Activated T-helper 2 cell treated with anti-CD3 and anti-CD28 coated beads, Interferon-gamma antibody, Interleukin-2, Interleukin-4, amounts not matched to agents 10 μg/mL and 5 μg/mL and 100 μg/mL, durations not matched to agents 14 hours and 24 hours and 36 hours (primary cell): ENCODE measurements at regions not wholly inside any gene's neighbourhood (a gene's known extent, or its start where the extent isn't known, plus 50 kb on each side); places are given as distances from the start of the nearest gene placed in this dataset.

Experiments
- DNase-seq: peaks from one replicate; pipeline ENCODE4 v3.0.0; 2021; ENCODE audit warnings: low spot score
- H3K27ac Mint-ChIP-seq: one replicate; pipeline ENCODE4 v1.8.0; 2021; ENCODE audit warnings: mixed read lengths
- H3K27me3 Mint-ChIP-seq: one replicate; pipeline ENCODE4 v1.8.0; 2021; ENCODE audit warnings: low read depth, mixed read lengths
- H3K36me3 Mint-ChIP-seq: one replicate; pipeline ENCODE4 v1.8.0; 2021; ENCODE audit warnings: low read depth, mixed read lengths
- H3K4me1 Mint-ChIP-seq: one replicate; pipeline ENCODE4 v1.8.0; 2021; ENCODE audit warnings: low read depth, mixed read lengths
- H3K4me3 Mint-ChIP-seq: one replicate; pipeline ENCODE4 v1.8.0; 2021; ENCODE audit warnings: low read depth, mild to moderate bottlenecking, moderate library complexity, mixed read lengths
- H3K9me3 Mint-ChIP-seq: one replicate; pipeline ENCODE4 v1.8.0; 2021; ENCODE audit warnings: mixed read lengths
- intact Hi-C: fragments of 100-400 bp; cut with micrococcal nuclease; formaldehyde crosslinking; loops from one replicate; pipeline ENCODE4 v1.15.1; 2023

GRCh38 chr12:102748704-102749103 is 168.3 kb downstream of the PAH start:
- H3K4me1 Mint-ChIP-seq = no peaks in the 10 kb centered on the region
- H3K4me3 Mint-ChIP-seq = no peak overlapping the region
- intact Hi-C loops = loop anchor here (10.0 kb wide), 1 partner anchor 264 kb away; the partner anchor contains the start of gene IGF1
- no peaks in the 10 kb centered on the region for H3K36me3 Mint-ChIP-seq
- no peaks in the 10 kb centered on the region for H3K9me3 Mint-ChIP-seq
- H3K27ac Mint-ChIP-seq = no peak overlapping the region
- H3K27me3 Mint-ChIP-seq = no peaks in the 10 kb centered on the region
- DNase-seq = no peak

DNA sequence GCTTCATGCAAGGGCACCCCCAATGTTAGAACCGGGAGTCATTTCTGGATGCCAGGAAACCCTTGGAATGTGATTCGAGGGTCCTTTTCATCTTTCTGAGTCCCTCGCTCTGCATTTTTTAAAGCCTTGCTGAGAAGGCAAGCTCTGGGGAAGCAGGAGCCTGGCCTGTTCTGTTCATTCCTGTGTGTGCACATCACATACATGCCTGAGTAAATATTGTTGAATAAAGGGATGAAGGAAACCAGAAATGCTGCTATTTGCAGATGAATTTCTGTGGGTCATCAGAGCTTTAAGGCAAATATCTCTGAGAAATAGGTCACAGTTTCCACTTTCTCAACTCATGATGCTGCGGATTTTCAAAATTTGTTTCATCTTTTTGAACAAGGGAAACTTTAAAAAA is 170.1 kb downstream of the PAH start:
- H3K4me1 Mint-ChIP-seq = no peaks in the 10 kb centered on the region
- no peaks in the 10 kb centered on the region for H3K9me3 Mint-ChIP-seq
- no peak for DNase-seq
- intact Hi-C loops = loop anchor here (10.0 kb wide), 1 partner anchor 262 kb away; the partner anchor contains the start of gene IGF1
- no peaks in the 10 kb centered on the region for H3K36me3 Mint-ChIP-seq
- H3K27me3 Mint-ChIP-seq = no peaks in the 10 kb centered on the region
- no peak overlapping the region for H3K4me3 Mint-ChIP-seq
- H3K27ac Mint-ChIP-seq = no peak overlapping the region

DNA sequence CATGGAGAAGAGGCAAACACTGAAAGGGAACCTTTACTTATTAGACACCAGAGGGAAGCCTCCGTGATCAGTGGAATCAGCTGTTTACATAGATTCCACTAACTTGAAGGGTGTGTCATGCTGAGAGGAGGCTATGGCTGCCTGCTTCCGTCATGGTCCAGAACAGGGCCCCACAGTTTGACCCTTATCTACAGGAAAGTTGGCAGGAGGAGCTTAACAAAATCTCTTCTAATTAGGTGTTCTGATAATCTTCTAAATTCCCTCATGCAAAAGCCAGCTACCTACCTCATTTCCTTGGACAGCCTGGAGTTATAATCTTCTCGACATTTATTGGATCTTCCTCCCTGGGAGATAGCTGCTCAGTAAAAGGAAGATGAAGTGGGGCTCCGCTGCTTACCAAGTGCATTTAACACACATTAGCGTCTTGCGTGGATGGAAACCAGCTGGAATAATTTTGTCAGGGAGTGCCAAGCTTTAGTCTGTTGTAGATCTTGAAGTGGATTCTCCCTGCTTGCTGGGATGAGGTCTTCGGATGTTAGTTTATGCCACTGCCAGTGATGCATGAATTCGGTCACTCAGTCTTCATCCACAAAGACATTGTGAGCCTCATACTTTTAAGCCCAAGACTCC is 171.0 kb downstream of the PAH start:
- Mint-ChIP-seq H3K27ac (no peak overlapping the region), H3K4me3 (no peak overlapping the region), H3K9me3 (no peaks in the 10 kb centered on the region), H3K36me3 (no peaks in the 10 kb centered on the region), H3K27me3 (no peaks in the 10 kb centered on the region), H3K4me1 (no peaks in the 10 kb centered on the region)
- intact Hi-C loops = loop anchor here (10.0 kb wide), 1 partner anchor 261 kb away; the partner anchor contains the start of gene IGF1
- DNase-seq = no peak

GRCh38 chr12:102741196-102741595 is 175.8 kb downstream of the PAH start:
- Mint-ChIP-seq H3K4me1 (no peaks in the 10 kb centered on the region), H3K36me3 (no peaks in the 10 kb centered on the region), H3K27me3 (peaks cover 1% of the 10 kb centered on the region), H3K9me3 (no peaks in the 10 kb centered on the region), H3K4me3 (no peak overlapping the region), H3K27ac (no peak overlapping the region)
- intact Hi-C loops = loop anchor here (10.0 kb wide), 1 partner anchor 256 kb away; the partner anchor contains the start of gene IGF1
- DNase-seq = no peak

GRCh38 chr12:102740141-102740955 is 176.7 kb downstream of the PAH start:
- no peak for DNase-seq
- Mint-ChIP-seq H3K27ac (no peak overlapping the region), H3K27me3 (peaks cover 1% of the 10 kb centered on the region), H3K36me3 (no peaks in the 10 kb centered on the region), H3K4me1 (peaks cover under 1% of the 10 kb centered on the region), H3K4me3 (no peak overlapping the region), H3K9me3 (no peaks in the 10 kb centered on the region)
- intact Hi-C loops = loop anchor here (10.0 kb wide), 1 partner anchor 256 kb away; the partner anchor contains the start of gene IGF1

- intact Hi-C loops = no loop called here
- no peak overlapping the region for H3K27ac Mint-ChIP-seq
- DNase-seq = no peak
- no peaks in the 10 kb centered on the region for H3K36me3 Mint-ChIP-seq
- H3K4me1 Mint-ChIP-seq = peaks cover 4% of the 10 kb centered on the region
- H3K9me3 Mint-ChIP-seq = no peaks in the 10 kb centered on the region
- H3K4me3 Mint-ChIP-seq = no peak overlapping the region
- H3K27me3 Mint-ChIP-seq = peaks cover 1% of the 10 kb centered on the region
Observed at GRCh38 chr12:102736328-102736727, 180.7 kb downstream of the PAH start.

DNA sequence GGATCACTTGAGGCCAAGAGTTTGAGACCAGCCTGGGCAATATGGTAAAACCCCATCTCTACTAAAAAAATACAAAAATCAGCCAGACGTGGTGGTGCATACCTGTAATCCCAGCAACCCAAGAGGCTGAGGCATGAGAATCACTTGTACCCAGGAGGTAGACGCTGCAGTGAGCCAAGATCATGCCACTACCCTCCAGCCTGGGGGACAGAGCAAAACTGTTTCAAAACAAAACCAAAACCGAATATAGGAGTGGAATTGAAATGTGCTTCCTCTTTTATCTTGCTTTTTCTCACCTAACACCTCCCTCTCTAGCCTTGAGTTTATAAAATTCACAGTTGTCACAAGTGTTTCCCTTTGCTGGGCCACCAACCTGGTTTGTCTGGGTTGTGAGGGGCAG is 181.9 kb downstream of the PAH start:
- H3K36me3 Mint-ChIP-seq = no peaks in the 10 kb centered on the region
- peaks cover 4% of the 10 kb centered on the region for H3K4me1 Mint-ChIP-seq
- H3K27ac Mint-ChIP-seq = no peak overlapping the region
- H3K9me3 Mint-ChIP-seq = no peaks in the 10 kb centered on the region
- no peak overlapping the region for H3K4me3 Mint-ChIP-seq
- peaks cover 1% of the 10 kb centered on the region for H3K27me3 Mint-ChIP-seq
- DNase-seq = no peak
- intact Hi-C loops = no loop called here

GRCh38 chr12:102730996-102731395 is 186.0 kb downstream of the PAH start:
- H3K27me3 Mint-ChIP-seq = peaks cover 2% of the 10 kb centered on the region
- H3K4me3 Mint-ChIP-seq = no peak overlapping the region
- intact Hi-C loops = no loop called here
- H3K27ac Mint-ChIP-seq = no peak overlapping the region
- no peaks in the 10 kb centered on the region for H3K9me3 Mint-ChIP-seq
- no peaks in the 10 kb centered on the region for H3K36me3 Mint-ChIP-seq
- no peak for DNase-seq
- H3K4me1 Mint-ChIP-seq = peaks cover 18% of the 10 kb centered on the region

DNA sequence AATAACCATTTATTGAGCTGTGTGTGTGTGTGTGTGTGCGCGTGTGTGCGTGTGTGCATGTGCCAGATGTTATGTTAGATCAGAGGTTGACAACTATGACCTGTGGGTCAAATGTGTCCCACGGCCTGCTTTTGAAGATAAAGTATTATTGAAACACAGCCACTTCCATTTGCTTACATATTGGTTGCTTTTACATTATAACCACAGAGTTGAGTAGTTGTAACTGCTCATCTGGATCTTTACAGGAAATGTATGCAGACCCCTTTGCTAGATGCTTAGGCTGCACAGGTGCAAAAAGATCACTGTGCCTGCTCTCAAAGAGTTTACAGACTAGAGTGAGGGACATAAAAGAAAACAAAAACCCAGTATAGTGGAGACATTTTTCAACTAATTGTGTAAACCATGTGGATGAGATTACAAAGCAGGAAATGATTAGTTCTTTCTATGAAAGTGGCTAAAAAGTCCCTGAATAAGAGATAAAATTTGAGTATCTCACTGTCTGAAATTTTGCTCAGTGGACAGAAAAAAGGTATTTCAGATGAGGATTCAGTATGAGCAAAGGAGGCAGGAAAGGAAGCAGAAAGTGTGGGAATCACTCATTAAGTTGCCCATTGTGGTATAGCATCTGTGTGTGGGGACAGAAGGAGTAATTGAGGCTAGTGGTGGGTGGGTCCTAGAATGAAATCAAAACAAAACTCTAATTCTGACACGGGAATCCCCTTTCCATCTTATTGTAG is 188.4 kb downstream of the PAH start:
- H3K4me1 Mint-ChIP-seq = peaks cover 14% of the 10 kb centered on the region
- no peaks in the 10 kb centered on the region for H3K9me3 Mint-ChIP-seq
- DNase-seq = no peak
- H3K27ac Mint-ChIP-seq = peak overlapping the region; percentile 36
- intact Hi-C loops = loop anchor here (1.0 kb wide), 2 partner anchors 531 to 669 kb away; partner anchors contain the start of gene PMCH
- no peak overlapping the region for H3K4me3 Mint-ChIP-seq
- peaks cover 4% of the 10 kb centered on the region for H3K27me3 Mint-ChIP-seq
- H3K36me3 Mint-ChIP-seq = no peaks in the 10 kb centered on the region

- intact Hi-C loops = no loop called here
- H3K27me3 Mint-ChIP-seq = peaks cover 4% of the 10 kb centered on the region
Observed at GRCh38 chr12:102726686-102727085, 190.4 kb downstream of the PAH start.

GRCh38 chr12:102722147-102722546 is 194.9 kb downstream of the PAH start:
- intact Hi-C loops = no loop called here
- Mint-ChIP-seq H3K9me3 (no peaks in the 10 kb centered on the region), H3K27ac (no peak overlapping the region), H3K27me3 (peaks cover 2% of the 10 kb centered on the region), H3K36me3 (no peaks in the 10 kb centered on the region), H3K4me3 (no peak overlapping the region), H3K4me1 (no peaks in the 10 kb centered on the region)
- no peak for DNase-seq

More at GRCh38 chr12:102726686-102727085, 190.4 kb downstream of the PAH start:
- Mint-ChIP-seq H3K9me3 (no peaks in the 10 kb centered on the region), H3K27ac (no peak overlapping the region), H3K36me3 (no peaks in the 10 kb centered on the region), H3K4me3 (no peak overlapping the region), H3K4me1 (peaks cover 14% of the 10 kb centered on the region)
- no peak for DNase-seq

GRCh38 chr12:102708108-102708507 is 208.9 kb downstream of the PAH start:
- intact Hi-C loops = no loop called here
- Mint-ChIP-seq H3K4me1 (no peaks in the 10 kb centered on the region), H3K9me3 (no peaks in the 10 kb centered on the region), H3K4me3 (no peak overlapping the region), H3K27me3 (peaks cover 16% of the 10 kb centered on the region), H3K36me3 (no peaks in the 10 kb centered on the region), H3K27ac (no peak overlapping the region)
- no peak for DNase-seq
